ENCODE measurements at regions not wholly inside any gene's neighbourhood (a gene's known extent, or its start where the extent isn't known, plus 50 kb on each side); places are given as distances from the start of the nearest gene placed in this dataset.
"Not testable (repeated sequence)": the region's sequence is repeated elsewhere in the genome, so short reads cannot be mapped to it uniquely, and the experiment has no call there.

GRCh38 chr1:169013821-169014220 lies 92.7 kb upstream of the ATP1B1 start:
- DNase-seq (ENCODE audit: low spot score), result no peak

- no peak for DNase-seq (ENCODE audit: low spot score)
These were observed 91.0 kb upstream of the ATP1B1 start for GRCh38 chr1:169015464-169015863.

GRCh38 chr1:169018751-169019150 lies 87.7 kb upstream of the ATP1B1 start:
- no peak for DNase-seq (ENCODE audit: low spot score)

GRCh38 chr1:169019419-169020058 lies 87.0 kb upstream of the ATP1B1 start:
- no peak for DNase-seq (ENCODE audit: low spot score)

- no peak for DNase-seq (ENCODE audit: low spot score)
These were observed 85.8 kb upstream of the ATP1B1 start for GRCh38 chr1:169020684-169021083.

GRCh38 chr1:169022648-169023047 lies 83.8 kb upstream of the ATP1B1 start:
- no peak for DNase-seq (ENCODE audit: low spot score)

- no peak for DNase-seq (ENCODE audit: low spot score)
These were observed 82.2 kb upstream of the ATP1B1 start for GRCh38 chr1:169024255-169024654.

GRCh38 chr1:169024800-169025271 lies 81.7 kb upstream of the ATP1B1 start:
- no peak for DNase-seq (ENCODE audit: low spot score)

GRCh38 chr1:169025412-169025811 lies 81.1 kb upstream of the ATP1B1 start:
- no peak for DNase-seq (ENCODE audit: low spot score)

- no peak for DNase-seq (ENCODE audit: low spot score)
These were observed 78.7 kb upstream of the ATP1B1 start for GRCh38 chr1:169027607-169028320.

- no peak for DNase-seq (ENCODE audit: low spot score)
These were observed 74.8 kb upstream of the ATP1B1 start for GRCh38 chr1:169031566-169032224.

- no peak for DNase-seq (ENCODE audit: low spot score)
These were observed 65.1 kb upstream of the ATP1B1 start for GRCh38 chr1:169041366-169041765.

- DNase-seq (ENCODE audit: low spot score), result no peak
These were observed 64.1 kb upstream of the ATP1B1 start for GRCh38 chr1:169042377-169042776.

GRCh38 chr1:169043823-169044222 lies 62.7 kb upstream of the ATP1B1 start:
- DNase-seq (ENCODE audit: low spot score), result no peak

- peak; percentile 66 for DNase-seq (ENCODE audit: low spot score)
These were observed 62.2 kb upstream of the ATP1B1 start for GRCh38 chr1:169044296-169044695.

- no peak for DNase-seq (ENCODE audit: low spot score)
These were observed 61.5 kb upstream of the ATP1B1 start for GRCh38 chr1:169044971-169045370.

- no peak for DNase-seq (ENCODE audit: low spot score)
These were observed 59.8 kb upstream of the ATP1B1 start for GRCh38 chr1:169046671-169047070.

- no peak for DNase-seq (ENCODE audit: low spot score)
These were observed 59.4 kb upstream of the ATP1B1 start for GRCh38 chr1:169047074-169047473.

GRCh38 chr1:169048043-169048442 lies 58.4 kb upstream of the ATP1B1 start:
- DNase-seq (ENCODE audit: low spot score), result no peak

GRCh38 chr1:169049258-169049938 lies 57.1 kb upstream of the ATP1B1 start:
- DNase-seq (ENCODE audit: low spot score), result peak; percentile 3

- DNase-seq (ENCODE audit: low spot score), result no peak
These were observed 55.3 kb upstream of the ATP1B1 start for GRCh38 chr1:169051171-169051570.

- not testable (repeated sequence) for DNase-seq (ENCODE audit: low spot score)
These were observed 54.3 kb upstream of the ATP1B1 start for GRCh38 chr1:169052171-169052570.

- no peak for DNase-seq (ENCODE audit: low spot score)
These were observed 53.8 kb upstream of the ATP1B1 start for GRCh38 chr1:169052727-169053126.
